Fibroblast of the aortic adventitia (primary cell): ENCODE measurements at regions not wholly inside any gene's neighbourhood (a gene's known extent, or its start where the extent isn't known, plus 50 kb on each side); places are given as distances from the start of the nearest gene placed in this dataset.

Experiments
- DNase-seq: peaks from one replicate; pipeline ENCODE4 v3.0.0-alpha.2; 2010; ENCODE audit warnings: low read depth
- H3K4me3 ChIP-seq: 2 replicates; pipeline ENCODE4 v1.5.1; 2011; ENCODE audit warnings: low read depth, mild to moderate bottlenecking, control low read depth, low read length, moderate library complexity
- CTCF ChIP-seq: IDR thresholded peaks from 2 replicates; pipeline ENCODE4 v1.5.1; 2011; ENCODE audit warnings: mild to moderate bottlenecking, low read length, control low read depth, inconsistent platforms; ENCODE audit not compliant: insufficient read depth

- no peak for DNase-seq
- TF ChIP-seq CTCF: no peak
- H3K4me3 ChIP-seq: no peak overlapping the region
These were observed 424.0 kb downstream of the CDH2 start for GRCh38 chr18:27752944-27753343.

- TF ChIP-seq CTCF: no peak
- no peak for DNase-seq
- H3K4me3 ChIP-seq: no peak overlapping the region
These were observed 426.0 kb downstream of the CDH2 start for GRCh38 chr18:27750923-27751322.

- no peak overlapping the region for H3K4me3 ChIP-seq
- TF ChIP-seq CTCF: peak; percentile 79
- DNase-seq: peak; percentile 73
These were observed 426.9 kb downstream of the CDH2 start for GRCh38 chr18:27750014-27750413.

GRCh38 chr18:27749194-27749593 is 427.7 kb downstream of the CDH2 start:
- TF ChIP-seq CTCF: no peak
- H3K4me3 ChIP-seq: no peak overlapping the region
- no peak for DNase-seq

GRCh38 chr18:27746241-27746640 is 430.7 kb downstream of the CDH2 start:
- no peak for DNase-seq
- no peak for TF ChIP-seq CTCF
- no peak overlapping the region for H3K4me3 ChIP-seq

- H3K4me3 ChIP-seq: no peak overlapping the region
- TF ChIP-seq CTCF: no peak
- no peak for DNase-seq
These were observed 441.8 kb downstream of the CDH2 start for GRCh38 chr18:27735117-27735516.

- no peak for DNase-seq
- no peak overlapping the region for H3K4me3 ChIP-seq
- TF ChIP-seq CTCF: no peak
These were observed 445.7 kb downstream of the CDH2 start for GRCh38 chr18:27731211-27731610.
